ENCODE measurements at regions not wholly inside any gene's neighbourhood (a gene's known extent, or its start where the extent isn't known, plus 50 kb on each side); places are given as distances from the start of the nearest gene placed in this dataset.

DNA sequence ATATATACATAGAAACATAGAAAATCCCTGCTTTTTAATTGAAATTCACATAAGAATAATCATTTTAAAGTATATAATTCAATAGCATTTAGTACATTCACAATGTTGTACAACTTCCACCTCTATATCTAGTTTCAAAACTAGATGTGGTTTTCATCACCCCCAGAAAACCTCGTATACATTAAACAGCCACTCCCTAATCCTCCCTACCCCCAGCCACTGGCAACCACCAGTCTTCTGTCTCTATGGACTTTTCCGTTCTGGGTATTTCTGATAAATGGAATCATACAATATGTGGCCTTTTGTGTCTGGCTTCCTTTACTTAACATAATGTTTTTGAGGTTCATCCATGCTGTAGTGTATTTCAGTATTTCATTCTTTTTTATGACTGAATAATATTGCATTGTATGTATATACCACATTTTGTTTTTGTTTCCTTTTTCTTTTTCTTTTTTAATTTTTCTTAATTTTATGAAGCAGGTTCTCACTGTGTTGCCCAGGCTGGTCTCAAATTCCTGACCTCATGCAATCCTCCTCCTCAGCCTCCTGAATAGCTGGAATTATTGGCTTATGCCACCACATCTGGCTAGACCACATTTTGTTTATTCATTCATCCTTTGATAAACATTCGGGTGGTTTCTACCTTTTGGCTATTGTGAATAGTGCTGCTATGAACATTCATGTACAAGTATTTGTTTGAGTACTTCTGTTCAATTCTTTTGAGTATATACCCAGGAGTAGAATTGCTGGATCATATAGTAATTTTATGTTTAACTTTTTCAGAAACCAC, 50.6 kb upstream of the RNF152 start:
- H3K4me3 ChIP-seq: no peak overlapping the region
- H3K27ac ChIP-seq: no peak overlapping the region
- no peaks in the 10 kb centered on the region for H3K27me3 ChIP-seq
- 52 to 69% methylated on average over 3 of the region's 3 CpGs for WGBS, 2 donors
- peaks cover 0 to 28% (median 6%) of the 10 kb centered on the region in 3 donors for H3K4me1 ChIP-seq
- no peak for DNase-seq
- no peaks in the 10 kb centered on the region for H3K9me3 ChIP-seq
- no peaks in the 10 kb centered on the region for H3K36me3 ChIP-seq
- TF ChIP-seq, protein P1, sequence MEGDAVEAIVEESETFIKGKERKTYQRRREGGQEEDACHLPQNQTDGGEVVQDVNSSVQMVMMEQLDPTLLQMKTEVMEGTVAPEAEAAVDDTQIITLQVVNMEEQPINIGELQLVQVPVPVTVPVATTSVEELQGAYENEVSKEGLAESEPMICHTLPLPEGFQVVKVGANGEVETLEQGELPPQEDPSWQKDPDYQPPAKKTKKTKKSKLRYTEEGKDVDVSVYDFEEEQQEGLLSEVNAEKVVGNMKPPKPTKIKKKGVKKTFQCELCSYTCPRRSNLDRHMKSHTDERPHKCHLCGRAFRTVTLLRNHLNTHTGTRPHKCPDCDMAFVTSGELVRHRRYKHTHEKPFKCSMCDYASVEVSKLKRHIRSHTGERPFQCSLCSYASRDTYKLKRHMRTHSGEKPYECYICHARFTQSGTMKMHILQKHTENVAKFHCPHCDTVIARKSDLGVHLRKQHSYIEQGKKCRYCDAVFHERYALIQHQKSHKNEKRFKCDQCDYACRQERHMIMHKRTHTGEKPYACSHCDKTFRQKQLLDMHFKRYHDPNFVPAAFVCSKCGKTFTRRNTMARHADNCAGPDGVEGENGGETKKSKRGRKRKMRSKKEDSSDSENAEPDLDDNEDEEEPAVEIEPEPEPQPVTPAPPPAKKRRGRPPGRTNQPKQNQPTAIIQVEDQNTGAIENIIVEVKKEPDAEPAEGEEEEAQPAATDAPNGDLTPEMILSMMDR (IDR thresholded peaks at IDR 0.05): no peak
- TF ChIP-seq POLR2A (IDR thresholded peaks at IDR 0.05): no peak
- intact Hi-C loops (cut with DNase I): no loop called here
